ENCODE measurements at regions not wholly inside any gene's neighbourhood (a gene's known extent, or its start where the extent isn't known, plus 50 kb on each side); places are given as distances from the start of the nearest gene placed in this dataset.

DNA sequence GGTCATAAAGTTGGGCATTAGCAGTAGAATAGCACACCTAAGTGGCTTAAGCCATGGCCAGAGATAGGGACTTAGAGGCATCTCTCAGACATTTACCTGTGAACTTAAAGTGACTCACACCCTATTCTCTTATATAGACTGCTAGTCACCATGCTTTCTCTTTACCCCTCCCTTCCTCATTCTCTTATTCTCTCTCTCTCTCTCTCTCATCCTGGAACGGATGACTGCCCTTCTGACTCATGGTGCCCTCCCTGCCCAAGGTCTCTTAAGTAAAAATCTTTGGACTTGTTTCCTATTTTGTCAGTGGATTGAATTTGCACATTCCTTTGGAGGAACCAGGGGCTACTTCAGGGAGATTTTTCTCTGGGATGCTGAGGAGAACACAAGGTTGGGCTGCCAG, 58.8 kb downstream of the NPAP1 start:
- Histone ChIP-seq H3K9me2 (ENCODE audit: insufficient read depth) (no peaks in the 10 kb centered on the region), H4K20me1 (ENCODE audit: insufficient read depth) (no peaks in the 10 kb centered on the region), H2AFZ (ENCODE audit: low read depth, low read length, poor library complexity, severe bottlenecking) (no peak overlapping the region), H3K27ac (ENCODE audit: low read depth, low read length) (no peak overlapping the region), H3K9me3 (ENCODE audit: control insufficient read depth in 1 of 2, insufficient read depth in 1 of 2, low read depth in 1 of 2, low read length in 2 of 2) (peaks cover 4 to 37% of the 10 kb centered on the region in 2 experiments; a peak in 2 of 4 replicates), H3K79me2 (ENCODE audit: insufficient read depth, low read length) (no peaks in the 10 kb centered on the region), H3K4me1 (ENCODE audit: control insufficient read depth in 1 of 2, insufficient read depth in 2 of 2, low read length in 2 of 2) (no peaks in the 10 kb centered on the region), H3K4me3 (replicated peaks in 1 of 2; ENCODE audit: low read depth in 1 of 2, low read length in 2 of 2) (no peak overlapping the region), H3K4me2 (ENCODE audit: low read length) (no peak overlapping the region), H3K9ac (ENCODE audit: low read length) (no peak overlapping the region), H3K36me3 (ENCODE audit: control insufficient read depth in 1 of 2, insufficient read depth in 2 of 2, low read length in 2 of 2) (no peaks in the 10 kb centered on the region), H3K27me3 (ENCODE audit: insufficient read depth, low read length) (no peaks in the 10 kb centered on the region)
- intact Hi-C loops (cut with micrococcal nuclease) = no loop called here
- POLR2A ChIA-PET = no interaction called here
- TF ChIP-seq ELF1 (IDR thresholded peaks at IDR 0.05; ENCODE audit: borderline replicate concordance, low read depth) (no peak), RAD21 (IDR thresholded peaks at IDR 0.05; ENCODE audit: low read depth) (no peak), ZFX (IDR thresholded peaks at IDR 0.05) (no peak), YY1 (IDR thresholded peaks at IDR 0.05; ENCODE audit: extremely low read depth, insufficient replicate concordance, low read depth, low read length) (no peak), EZH2phosphoT487 (IDR thresholded peaks at IDR 0.05; ENCODE audit: borderline replicate concordance) (no peak), TCF7L2 (IDR thresholded peaks at IDR 0.05; ENCODE audit: borderline replicate concordance, extremely low read depth, insufficient read depth, insufficient read length) (no peak), CBX3 (IDR thresholded peaks at IDR 0.05; ENCODE audit: low read depth) (no peak), CTCF (IDR thresholded peaks at IDR 0.05 in 2 of 3, conservative IDR thresholded peaks at IDR 0.05 in 1 of 3; ENCODE audit: borderline replicate concordance in 1 of 3, insufficient read depth in 1 of 3, low read depth in 2 of 3, low read length in 2 of 3) (no peak), SRF (IDR thresholded peaks at IDR 0.05; ENCODE audit: low read depth) (no peak)
- TF ChIP-seq, protein P1, sequence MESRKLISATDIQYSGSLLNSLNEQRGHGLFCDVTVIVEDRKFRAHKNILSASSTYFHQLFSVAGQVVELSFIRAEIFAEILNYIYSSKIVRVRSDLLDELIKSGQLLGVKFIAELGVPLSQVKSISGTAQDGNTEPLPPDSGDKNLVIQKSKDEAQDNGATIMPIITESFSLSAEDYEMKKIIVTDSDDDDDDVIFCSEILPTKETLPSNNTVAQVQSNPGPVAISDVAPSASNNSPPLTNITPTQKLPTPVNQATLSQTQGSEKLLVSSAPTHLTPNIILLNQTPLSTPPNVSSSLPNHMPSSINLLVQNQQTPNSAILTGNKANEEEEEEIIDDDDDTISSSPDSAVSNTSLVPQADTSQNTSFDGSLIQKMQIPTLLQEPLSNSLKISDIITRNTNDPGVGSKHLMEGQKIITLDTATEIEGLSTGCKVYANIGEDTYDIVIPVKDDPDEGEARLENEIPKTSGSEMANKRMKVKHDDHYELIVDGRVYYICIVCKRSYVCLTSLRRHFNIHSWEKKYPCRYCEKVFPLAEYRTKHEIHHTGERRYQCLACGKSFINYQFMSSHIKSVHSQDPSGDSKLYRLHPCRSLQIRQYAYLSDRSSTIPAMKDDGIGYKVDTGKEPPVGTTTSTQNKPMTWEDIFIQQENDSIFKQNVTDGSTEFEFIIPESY (IDR thresholded peaks at IDR 0.05; ENCODE audit: extremely low read depth, insufficient replicate concordance, low read length) = no peak
- RAD21 ChIA-PET (ENCODE audit: low non-redundant PET in 1 of 2, low total read pairs in 2 of 2, uncharacterized antibody in 2 of 2, unreplicated experiment in 2 of 2) = no interaction called here
- no TSS peak for BruUV-seq (replicated peaks)
- CTCF ChIA-PET = no interaction called here
- DNase-seq (ENCODE audit: low read depth, low spot score) (no peak), ATAC-seq (no peak)
